ENCODE measurements at regions not wholly inside any gene's neighbourhood (a gene's known extent, or its start where the extent isn't known, plus 50 kb on each side); places are given as distances from the start of the nearest gene placed in this dataset.
A peak's percentile ranks its signal among the peaks of the same experiment; 100 is the strongest.
"Not testable (repeated sequence)": the region's sequence is repeated elsewhere in the genome, so short reads cannot be mapped to it uniquely, and the experiment has no call there.

DNA sequence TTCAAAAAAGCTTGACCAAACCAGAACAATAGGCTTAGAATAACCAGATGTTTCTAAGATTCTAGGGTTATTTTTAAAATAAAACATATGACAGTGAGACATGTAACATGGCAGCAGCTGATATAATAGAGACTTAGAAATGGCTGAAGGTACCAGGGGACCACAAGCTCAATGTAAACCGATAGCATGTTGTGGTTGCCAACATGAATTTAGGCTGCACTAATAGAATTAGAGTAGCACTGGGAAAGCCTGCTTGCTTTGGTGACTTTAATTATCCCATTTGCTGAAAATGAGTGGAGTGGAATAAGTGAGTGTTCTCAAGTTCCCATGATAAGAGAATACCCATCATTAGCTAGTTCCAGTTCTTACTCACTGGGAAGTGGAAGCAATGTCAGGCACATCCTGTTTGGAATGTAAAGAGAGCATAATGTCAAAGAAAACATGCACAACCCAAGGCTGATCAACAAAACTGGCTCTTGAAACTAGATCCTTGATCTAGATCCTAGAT lies 621.2 kb upstream of the CDH5 start:
- TF ChIP-seq, protein P1, sequence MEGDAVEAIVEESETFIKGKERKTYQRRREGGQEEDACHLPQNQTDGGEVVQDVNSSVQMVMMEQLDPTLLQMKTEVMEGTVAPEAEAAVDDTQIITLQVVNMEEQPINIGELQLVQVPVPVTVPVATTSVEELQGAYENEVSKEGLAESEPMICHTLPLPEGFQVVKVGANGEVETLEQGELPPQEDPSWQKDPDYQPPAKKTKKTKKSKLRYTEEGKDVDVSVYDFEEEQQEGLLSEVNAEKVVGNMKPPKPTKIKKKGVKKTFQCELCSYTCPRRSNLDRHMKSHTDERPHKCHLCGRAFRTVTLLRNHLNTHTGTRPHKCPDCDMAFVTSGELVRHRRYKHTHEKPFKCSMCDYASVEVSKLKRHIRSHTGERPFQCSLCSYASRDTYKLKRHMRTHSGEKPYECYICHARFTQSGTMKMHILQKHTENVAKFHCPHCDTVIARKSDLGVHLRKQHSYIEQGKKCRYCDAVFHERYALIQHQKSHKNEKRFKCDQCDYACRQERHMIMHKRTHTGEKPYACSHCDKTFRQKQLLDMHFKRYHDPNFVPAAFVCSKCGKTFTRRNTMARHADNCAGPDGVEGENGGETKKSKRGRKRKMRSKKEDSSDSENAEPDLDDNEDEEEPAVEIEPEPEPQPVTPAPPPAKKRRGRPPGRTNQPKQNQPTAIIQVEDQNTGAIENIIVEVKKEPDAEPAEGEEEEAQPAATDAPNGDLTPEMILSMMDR (IDR thresholded peaks at IDR 0.05; ENCODE audit: low read length, missing control alignments) = no peak
- no peak overlapping the region for H3K4me3 ChIP-seq (replicated peaks; ENCODE audit: low read depth, low read length)
- no peak for DNase-seq (ENCODE audit: low read depth)

DNA sequence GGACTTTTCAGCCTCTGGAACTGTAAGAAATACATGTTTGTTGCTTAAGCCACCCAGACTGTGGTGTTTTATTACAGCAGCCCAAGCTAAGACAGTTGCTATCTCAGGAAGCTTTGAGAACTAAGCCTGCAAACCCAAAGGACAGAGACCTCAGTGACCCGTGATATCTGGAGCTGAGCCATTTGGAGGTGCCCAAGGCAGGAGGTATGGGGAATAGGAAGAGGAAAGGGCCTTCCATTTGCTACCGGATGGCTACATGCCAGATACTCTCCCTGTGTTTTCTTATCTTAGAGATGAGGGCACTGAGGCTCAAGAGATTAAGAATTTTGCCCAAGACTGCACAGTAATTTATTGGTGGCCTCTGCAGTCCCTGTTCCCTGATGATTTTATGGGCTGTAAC lies 622.1 kb upstream of the CDH5 start:
- H3K4me3 ChIP-seq (replicated peaks; ENCODE audit: low read depth, low read length) = no peak overlapping the region
- TF ChIP-seq, protein P1 (IDR thresholded peaks at IDR 0.05; ENCODE audit: low read length, missing control alignments) = no peak
- DNase-seq (ENCODE audit: low read depth) = no peak

DNA sequence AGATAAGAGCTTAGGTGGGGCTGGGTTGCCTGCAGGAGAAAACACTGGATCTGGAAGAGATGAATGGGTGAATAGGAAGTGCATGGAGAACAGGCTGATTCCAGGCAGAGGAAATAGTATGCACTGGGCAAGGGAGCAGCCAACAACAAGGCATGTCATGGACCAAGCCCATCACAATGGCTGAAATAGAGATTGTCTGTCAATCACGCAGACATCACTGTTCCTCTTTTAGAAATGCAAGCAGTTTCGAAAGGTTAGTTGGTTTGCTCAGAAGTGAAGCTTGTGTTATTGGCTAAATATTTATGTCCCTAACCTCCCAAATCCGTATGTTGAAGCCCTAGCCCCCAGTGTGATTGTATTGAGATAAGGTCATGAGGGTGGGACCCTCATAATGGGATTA lies 621.7 kb upstream of the CDH11 start:
- TF ChIP-seq, protein P1 (IDR thresholded peaks at IDR 0.05; ENCODE audit: low read length, missing control alignments) = no peak
- DNase-seq (ENCODE audit: low read depth) = no peak
- no peak overlapping the region for H3K4me3 ChIP-seq (replicated peaks; ENCODE audit: low read depth, low read length)

DNA sequence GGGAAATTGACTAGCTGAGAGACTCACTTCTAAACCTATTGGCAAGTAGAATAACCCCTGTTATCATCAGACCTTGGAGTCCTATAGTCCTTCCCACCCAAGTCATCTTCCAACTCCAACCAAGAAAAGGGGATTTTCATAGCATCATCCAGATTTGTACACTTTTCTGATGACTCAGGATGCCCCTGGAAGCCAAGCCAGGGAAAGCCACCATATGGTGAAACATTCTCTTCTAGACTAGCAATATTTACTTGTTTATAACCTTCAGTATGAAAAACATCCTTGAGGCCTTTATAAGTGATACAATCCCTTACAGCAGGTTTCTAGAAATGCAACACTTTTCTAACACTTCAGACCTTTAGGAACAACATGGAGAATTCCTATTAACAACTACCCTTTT lies 618.8 kb upstream of the CDH11 start:
- TF ChIP-seq, protein P1 (IDR thresholded peaks at IDR 0.05; ENCODE audit: low read length, missing control alignments) = no peak

DNA sequence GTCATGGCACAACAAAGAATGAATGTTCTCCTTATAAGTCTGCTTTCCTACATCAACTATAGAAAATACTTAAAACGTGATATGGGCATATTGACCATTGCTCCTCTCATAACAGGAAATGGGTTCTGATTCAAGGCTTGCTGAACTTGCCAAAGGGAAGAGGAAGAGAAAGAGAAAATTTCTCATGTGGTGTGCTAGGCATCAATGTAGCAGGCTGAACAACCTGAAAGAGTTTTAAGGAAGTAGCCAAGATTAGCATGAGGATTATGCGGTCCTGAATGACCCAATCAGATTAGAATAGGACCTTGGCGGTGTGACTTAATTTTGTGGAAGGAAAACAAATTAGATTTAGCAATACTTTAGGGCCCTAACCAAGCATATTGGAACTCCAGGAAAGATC lies 617.7 kb upstream of the CDH11 start:
- TF ChIP-seq, protein P1 (IDR thresholded peaks at IDR 0.05; ENCODE audit: low read length, missing control alignments) = no peak
- DNase-seq (ENCODE audit: low read depth) = no peak
- H3K4me3 ChIP-seq (replicated peaks; ENCODE audit: low read depth, low read length) = no peak overlapping the region

More for the DNA sequence above, 618.8 kb upstream of the CDH11 start:
- H3K4me3 ChIP-seq (replicated peaks; ENCODE audit: low read depth, low read length) = no peak overlapping the region
- DNase-seq (ENCODE audit: low read depth) = peak; percentile 27

DNA sequence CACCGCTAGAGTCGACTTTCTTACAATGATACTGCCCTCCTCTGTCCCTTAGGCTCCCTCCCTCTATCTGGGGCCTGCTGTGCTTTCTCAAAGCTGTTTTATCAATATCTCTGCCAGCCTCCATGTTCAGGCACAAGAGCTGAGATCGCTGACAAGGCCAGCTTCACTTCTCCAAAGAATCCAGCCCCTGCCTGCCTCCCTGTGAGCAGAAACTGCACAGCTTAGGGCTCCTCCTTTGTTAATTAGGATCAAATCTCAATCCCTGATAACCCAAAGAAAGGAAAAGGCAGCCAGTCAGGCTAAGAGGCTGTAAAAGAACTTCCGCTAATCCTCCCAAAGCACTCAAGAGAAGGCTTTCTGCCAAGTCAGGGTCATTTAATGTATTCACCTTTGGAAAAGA lies 616.0 kb upstream of the CDH11 start:
- TF ChIP-seq, protein P1 (IDR thresholded peaks at IDR 0.05; ENCODE audit: low read length, missing control alignments) = peak; percentile 4
- H3K4me3 ChIP-seq (replicated peaks; ENCODE audit: low read depth, low read length) = no peak overlapping the region
- no peak for DNase-seq (ENCODE audit: low read depth)

DNA sequence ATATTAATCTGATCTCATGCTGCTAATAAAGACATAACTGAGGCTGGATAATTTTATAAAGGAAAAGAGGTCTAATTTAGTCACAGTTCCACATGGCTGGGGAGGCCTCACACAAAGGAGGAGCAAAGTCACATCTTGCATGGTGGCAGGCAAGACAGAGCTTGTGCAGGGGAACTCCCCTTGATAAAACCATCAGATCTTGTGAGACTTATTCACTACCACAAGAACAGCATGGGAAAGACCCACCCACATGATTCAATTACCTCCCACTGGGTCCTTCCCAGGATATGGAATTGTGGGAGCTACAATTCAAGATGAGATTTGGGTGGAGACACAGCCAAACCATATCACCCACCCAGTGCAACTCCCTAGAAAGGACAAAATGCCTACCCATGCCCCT lies 613.8 kb upstream of the CDH11 start:
- H3K4me3 ChIP-seq (replicated peaks; ENCODE audit: low read depth, low read length); DNase-seq (ENCODE audit: low read depth): not testable (repeated sequence)
